Smooth muscle cell (in vitro differentiated cells): ENCODE measurements at regions not wholly inside any gene's neighbourhood (a gene's known extent, or its start where the extent isn't known, plus 50 kb on each side); places are given as distances from the start of the nearest gene placed in this dataset.

Experiments used
- DNase-seq: peaks from one replicate; lab custom pipeline; 2025; ENCODE audit not compliant: unreplicated experiment; lab: John Stamatoyannopoulos, UW
- H2AFZ ChIP-seq: fragments of 200-600 bp; sonication (generic); 2 replicates; pipeline ENCODE4 v1.6.0; 2016; ENCODE audit warnings: antibody characterized with exemption, low read depth, mild to moderate bottlenecking
- H3F3A ChIP-seq: fragments of 200-600 bp; sonication (generic); 2 replicates; pipeline ENCODE4 v1.6.0; 2017; ENCODE audit warnings: antibody characterized with exemption, low read depth
- H3K27ac ChIP-seq: fragments of 200-600 bp; sonication (generic); 2 replicates; pipeline ENCODE4 v1.5.1; 2016; ENCODE audit warnings: low read depth, mild to moderate bottlenecking
- H3K27me3 ChIP-seq: fragments of 200-600 bp; sonication (generic); 2 replicates; pipeline ENCODE4 v1.6.1; 2016; ENCODE audit warnings: low read depth, mild to moderate bottlenecking
- H3K36me3 ChIP-seq: fragments of 200-600 bp; sonication (generic); 2 replicates; pipeline ENCODE4 v1.5.1; 2016; ENCODE audit warnings: low read depth
- H3K4me1 ChIP-seq: fragments of 200-600 bp; sonication (generic); 2 replicates; pipeline ENCODE4 v1.5.1; 2016; ENCODE audit warnings: low read depth
- H3K4me2 ChIP-seq: fragments of 200-600 bp; sonication (generic); 2 replicates; pipeline ENCODE4 v1.6.0; 2016; ENCODE audit warnings: mild to moderate bottlenecking
- H3K4me3 ChIP-seq: fragments of 200-600 bp; sonication (generic); 2 replicates; pipeline ENCODE4 v1.5.1; 2016; ENCODE audit warnings: mild to moderate bottlenecking
- H3K79me2 ChIP-seq: fragments of 200-600 bp; sonication (generic); 2 replicates; pipeline ENCODE4 v1.6.0; 2016; ENCODE audit warnings: low read depth, mild to moderate bottlenecking
- H3K9ac ChIP-seq: fragments of 200-600 bp; sonication (generic); 2 replicates; pipeline ENCODE4 v1.6.0; 2016; ENCODE audit warnings: low read depth
- H3K9me3 ChIP-seq: fragments of 200-600 bp; sonication (generic); replicated peaks from 2 replicates; pipeline ENCODE4 v1.5.1; 2016; ENCODE audit warnings: low read depth
- H4K20me1 ChIP-seq: fragments of 200-600 bp; sonication (generic); 2 replicates; pipeline ENCODE4 v1.6.0; 2016; ENCODE audit warnings: low read depth
- CTCF ChIP-seq: fragments of 200-600 bp; sonication (generic); IDR thresholded peaks from 2 replicates; pipeline ENCODE4 v1.5.1; 2017; ENCODE audit warnings: borderline replicate concordance, mild to moderate bottlenecking, antibody characterized with exemption; ENCODE audit not compliant: insufficient read depth, poor library complexity, severe bottlenecking
- WGBS: methylation state at CpG from one replicate; pipeline ENCODE4 v1.1.7; 2016; ENCODE audit warnings: low lambda C conversion rate; 5-methylcytosine and 5-hydroxymethylcytosine counted together

- TF ChIP-seq CTCF = no peak
- H3K4me3 ChIP-seq = no peak overlapping the region
- no peaks in the 10 kb centered on the region for H3K27me3 ChIP-seq
- WGBS = 73% methylated on average over 8 of the region's 8 CpGs
- H3K36me3 ChIP-seq = no peaks in the 10 kb centered on the region
- H3K27ac ChIP-seq = no peak overlapping the region
- H3K79me2 ChIP-seq = no peaks in the 10 kb centered on the region
- no peaks in the 10 kb centered on the region for H3F3A ChIP-seq
- H3K9me3 ChIP-seq = no peaks in the 10 kb centered on the region
- H2AFZ ChIP-seq = no peak overlapping the region
- H4K20me1 ChIP-seq = no peaks in the 10 kb centered on the region
- H3K9ac ChIP-seq = no peak overlapping the region
- no peak for DNase-seq
- H3K4me1 ChIP-seq = no peaks in the 10 kb centered on the region
- H3K4me2 ChIP-seq = no peak overlapping the region
Observed at GRCh38 chr4:63036159-63036866, 1372.9 kb downstream of the TECRL start.

DNA sequence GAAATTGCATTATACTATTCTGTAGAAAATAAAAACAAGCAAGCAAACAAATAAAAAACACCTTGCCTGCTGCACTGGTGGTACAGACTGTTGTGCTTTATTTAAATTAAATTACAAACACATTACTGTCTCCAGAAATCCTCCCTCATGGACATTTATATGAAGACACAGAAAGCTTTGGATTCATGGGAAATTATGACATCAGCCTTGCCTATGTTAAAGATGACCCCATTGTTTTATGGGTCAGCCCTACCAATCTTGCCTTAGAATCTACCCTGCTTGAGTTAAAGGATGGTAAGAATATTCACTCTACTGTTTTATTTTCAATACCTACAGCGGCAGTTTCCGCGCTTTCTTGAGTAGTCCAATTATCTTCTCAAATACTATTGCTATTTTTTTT is 1379.9 kb downstream of the TECRL start:
- no peaks in the 10 kb centered on the region for H3K9me3 ChIP-seq
- no peak overlapping the region for H3K27ac ChIP-seq
- H3K79me2 ChIP-seq = no peaks in the 10 kb centered on the region
- 63% methylated on average over 3 of the region's 3 CpGs for WGBS
- DNase-seq = no peak
- H3K36me3 ChIP-seq = no peaks in the 10 kb centered on the region
- no peaks in the 10 kb centered on the region for H4K20me1 ChIP-seq
- H3K27me3 ChIP-seq = no peaks in the 10 kb centered on the region
- no peak overlapping the region for H2AFZ ChIP-seq
- H3K4me1 ChIP-seq = no peaks in the 10 kb centered on the region
- no peaks in the 10 kb centered on the region for H3F3A ChIP-seq
- H3K9ac ChIP-seq = no peak overlapping the region
- TF ChIP-seq CTCF = no peak
- no peak overlapping the region for H3K4me2 ChIP-seq
- H3K4me3 ChIP-seq = no peak overlapping the region

DNA sequence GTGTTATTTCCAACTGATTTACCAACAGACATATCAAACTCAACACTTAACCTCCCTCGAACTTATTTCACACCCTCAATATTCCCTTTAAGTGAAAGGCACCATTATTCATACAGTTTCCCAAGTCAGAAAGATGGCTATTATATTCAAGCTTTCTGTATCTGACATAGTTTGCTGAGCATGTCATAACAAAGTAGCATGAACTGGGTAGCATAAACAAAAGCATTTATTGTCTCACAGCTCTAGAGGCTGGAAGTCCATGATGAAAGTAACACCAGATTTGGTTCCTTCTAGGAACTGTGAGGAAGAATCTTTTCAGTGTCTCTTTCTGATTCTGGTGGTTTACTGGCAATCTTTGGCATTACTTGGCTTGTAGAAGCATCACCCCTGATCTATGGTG is 1388.6 kb downstream of the TECRL start:
- H3K9me3 ChIP-seq = no peaks in the 10 kb centered on the region
- H3K4me1 ChIP-seq = no peaks in the 10 kb centered on the region
- no peak overlapping the region for H3K9ac ChIP-seq
- 93% methylated on average over 1 of the region's 1 CpG for WGBS
- H3K4me2 ChIP-seq = no peak overlapping the region
- no peaks in the 10 kb centered on the region for H4K20me1 ChIP-seq
- H3F3A ChIP-seq = no peaks in the 10 kb centered on the region
- TF ChIP-seq CTCF = no peak
- H3K27ac ChIP-seq = no peak overlapping the region
- H3K4me3 ChIP-seq = no peak overlapping the region
- H3K36me3 ChIP-seq = no peaks in the 10 kb centered on the region
- no peak overlapping the region for H2AFZ ChIP-seq
- no peaks in the 10 kb centered on the region for H3K79me2 ChIP-seq
- H3K27me3 ChIP-seq = no peaks in the 10 kb centered on the region
- no peak for DNase-seq

DNA sequence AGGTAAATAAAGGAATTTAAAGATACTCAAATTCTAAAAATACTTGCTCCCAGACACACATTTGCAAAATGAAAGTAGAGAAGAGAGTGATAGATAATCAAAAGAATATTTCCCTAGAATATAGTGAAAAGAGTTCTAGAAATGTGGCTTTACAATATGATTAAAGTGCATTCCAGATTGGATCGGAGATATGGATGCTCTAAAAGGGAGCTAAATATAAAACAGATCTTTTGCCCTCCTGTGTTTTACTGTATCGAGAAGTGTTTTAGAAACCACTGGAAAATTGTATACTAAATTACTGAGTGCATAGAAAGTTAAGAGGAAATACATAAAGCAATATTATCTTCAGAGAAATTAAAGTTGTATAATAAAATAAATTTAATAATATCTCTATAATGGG is 1392.0 kb downstream of the TECRL start:
- H3K4me2 ChIP-seq = no peak overlapping the region
- no peak for TF ChIP-seq CTCF
- no peak for DNase-seq
- no peaks in the 10 kb centered on the region for H4K20me1 ChIP-seq
- no peak overlapping the region for H3K27ac ChIP-seq
- no peaks in the 10 kb centered on the region for H3K9me3 ChIP-seq
- WGBS = 95% methylated on average over 2 of the region's 2 CpGs
- H3K79me2 ChIP-seq = no peaks in the 10 kb centered on the region
- no peaks in the 10 kb centered on the region for H3K4me1 ChIP-seq
- H3K4me3 ChIP-seq = no peak overlapping the region
- H2AFZ ChIP-seq = no peak overlapping the region
- H3K36me3 ChIP-seq = no peaks in the 10 kb centered on the region
- no peaks in the 10 kb centered on the region for H3K27me3 ChIP-seq
- H3K9ac ChIP-seq = no peak overlapping the region
- no peaks in the 10 kb centered on the region for H3F3A ChIP-seq
